Fibroblast of the aortic adventitia (primary cell): ENCODE measurements at regions not wholly inside any gene's neighbourhood (a gene's known extent, or its start where the extent isn't known, plus 50 kb on each side); places are given as distances from the start of the nearest gene placed in this dataset.

Source experiments
- DNase-seq: peaks from one replicate; pipeline ENCODE4 v3.0.0-alpha.2; 2010; ENCODE audit warnings: low read depth
- H3K4me3 ChIP-seq: 2 replicates; pipeline ENCODE4 v1.5.1; 2011; ENCODE audit warnings: low read depth, mild to moderate bottlenecking, control low read depth, low read length, moderate library complexity
- TF ChIP-seq, protein P1 (sequence below): IDR thresholded peaks from 2 replicates; pipeline ENCODE4 v1.5.1; 2011; ENCODE audit warnings: mild to moderate bottlenecking, low read length, control low read depth, inconsistent platforms; ENCODE audit not compliant: insufficient read depth

DNA sequence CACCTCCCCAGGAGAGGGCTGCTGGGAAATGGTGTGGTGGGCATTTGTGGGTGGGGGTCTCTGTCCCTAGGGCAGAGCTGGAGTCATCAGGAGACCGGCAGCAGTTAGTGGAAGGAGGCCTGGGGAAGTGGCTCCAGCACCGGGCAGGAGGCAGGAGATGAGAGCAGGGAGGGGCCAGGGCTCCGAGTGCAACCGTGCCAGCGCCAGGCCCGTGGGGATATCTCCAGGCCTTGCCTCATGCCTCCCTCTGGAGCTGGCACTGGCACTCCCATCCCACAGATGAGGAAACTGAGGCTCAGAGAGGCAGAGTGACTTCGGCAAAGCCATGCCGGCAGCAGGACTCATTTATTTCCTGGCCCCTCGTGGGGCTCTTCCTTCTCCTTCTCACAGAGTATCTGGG, 83.5 kb downstream of the HMX1 start:
- no peak for DNase-seq
- TF ChIP-seq, protein P1, sequence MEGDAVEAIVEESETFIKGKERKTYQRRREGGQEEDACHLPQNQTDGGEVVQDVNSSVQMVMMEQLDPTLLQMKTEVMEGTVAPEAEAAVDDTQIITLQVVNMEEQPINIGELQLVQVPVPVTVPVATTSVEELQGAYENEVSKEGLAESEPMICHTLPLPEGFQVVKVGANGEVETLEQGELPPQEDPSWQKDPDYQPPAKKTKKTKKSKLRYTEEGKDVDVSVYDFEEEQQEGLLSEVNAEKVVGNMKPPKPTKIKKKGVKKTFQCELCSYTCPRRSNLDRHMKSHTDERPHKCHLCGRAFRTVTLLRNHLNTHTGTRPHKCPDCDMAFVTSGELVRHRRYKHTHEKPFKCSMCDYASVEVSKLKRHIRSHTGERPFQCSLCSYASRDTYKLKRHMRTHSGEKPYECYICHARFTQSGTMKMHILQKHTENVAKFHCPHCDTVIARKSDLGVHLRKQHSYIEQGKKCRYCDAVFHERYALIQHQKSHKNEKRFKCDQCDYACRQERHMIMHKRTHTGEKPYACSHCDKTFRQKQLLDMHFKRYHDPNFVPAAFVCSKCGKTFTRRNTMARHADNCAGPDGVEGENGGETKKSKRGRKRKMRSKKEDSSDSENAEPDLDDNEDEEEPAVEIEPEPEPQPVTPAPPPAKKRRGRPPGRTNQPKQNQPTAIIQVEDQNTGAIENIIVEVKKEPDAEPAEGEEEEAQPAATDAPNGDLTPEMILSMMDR = no peak

GRCh38 chr4:8786166-8786565, 85.5 kb downstream of the HMX1 start:
- DNase-seq = no peak
- no peak overlapping the region for H3K4me3 ChIP-seq
- TF ChIP-seq, protein P1 = no peak

More for the DNA sequence above, 83.5 kb downstream of the HMX1 start:
- H3K4me3 ChIP-seq = no peak overlapping the region

GRCh38 chr4:8785656-8786142, 85.9 kb downstream of the HMX1 start:
- H3K4me3 ChIP-seq = no peak overlapping the region
- no peak for DNase-seq
- TF ChIP-seq, protein P1 = no peak

GRCh38 chr4:8783736-8784135, 87.9 kb downstream of the HMX1 start:
- TF ChIP-seq, protein P1 = no peak
- no peak overlapping the region for H3K4me3 ChIP-seq
- DNase-seq = no peak

DNA sequence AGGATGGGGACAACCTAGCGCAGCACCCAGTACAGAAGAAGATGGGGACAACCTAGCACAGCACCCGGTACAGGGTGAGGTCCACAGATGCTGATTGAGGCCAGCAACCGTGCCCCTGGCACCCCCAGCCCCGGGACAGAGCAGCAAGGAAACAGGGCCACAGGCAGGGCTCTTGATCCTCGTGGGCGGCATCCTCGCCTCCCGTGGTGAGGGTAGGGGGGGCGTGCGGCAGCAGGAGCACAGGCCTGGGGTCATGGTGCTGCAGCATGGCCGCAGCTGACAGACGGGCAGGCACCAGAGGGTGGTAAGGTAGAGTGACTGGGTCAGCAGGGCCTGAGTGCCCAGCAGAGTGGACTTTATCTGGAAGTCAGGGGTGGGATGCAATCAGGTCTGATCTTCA, 89.5 kb downstream of the HMX1 start:
- no peak overlapping the region for H3K4me3 ChIP-seq
- DNase-seq = no peak
- TF ChIP-seq, protein P1 = no peak

DNA sequence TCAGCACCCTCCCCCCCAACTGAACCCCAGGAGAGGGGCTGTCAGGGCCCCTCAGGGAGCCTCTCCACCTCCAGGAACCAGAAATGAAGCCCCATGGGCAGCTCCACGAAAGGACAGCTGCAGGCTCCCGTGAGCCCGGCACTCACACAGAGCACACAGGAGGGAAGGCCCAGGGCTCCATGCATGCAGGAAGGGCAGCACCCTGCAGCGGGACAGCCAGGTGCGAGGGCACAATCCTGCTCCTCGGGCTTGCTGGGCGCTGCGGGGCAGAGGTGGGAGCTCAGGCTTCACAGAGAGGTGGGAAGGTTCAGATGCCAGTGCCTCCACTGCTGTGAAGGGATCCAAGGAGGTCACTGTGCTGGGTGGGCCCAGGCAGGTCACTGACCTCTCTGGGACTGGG, 90.0 kb downstream of the HMX1 start:
- no peak for DNase-seq
- H3K4me3 ChIP-seq = no peak overlapping the region
- TF ChIP-seq, protein P1 = no peak
